ENCODE measurements at regions not wholly inside any gene's neighbourhood (a gene's known extent, or its start where the extent isn't known, plus 50 kb on each side); places are given as distances from the start of the nearest gene placed in this dataset.

DNA sequence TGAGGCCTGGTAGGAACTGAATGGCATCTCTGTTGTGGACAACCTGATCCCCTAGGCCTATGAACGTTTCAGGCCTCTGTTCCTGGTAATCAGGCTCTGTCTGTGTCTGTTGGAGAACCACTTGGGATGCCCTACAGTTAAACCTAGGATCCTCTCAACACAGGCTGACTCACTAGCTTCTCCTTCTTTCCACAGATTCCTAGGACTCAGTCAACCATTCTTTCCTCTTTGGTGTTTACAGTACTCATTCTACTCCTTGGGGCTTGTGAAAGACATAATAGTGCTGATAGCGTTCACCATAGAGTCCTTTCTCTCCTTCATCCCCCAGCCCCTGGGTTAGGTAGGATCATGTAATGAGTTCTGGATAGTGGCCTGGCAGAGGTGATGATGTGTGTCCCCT lies 544.3 kb downstream of the METTL4 start:
- TF ChIP-seq, protein P1, sequence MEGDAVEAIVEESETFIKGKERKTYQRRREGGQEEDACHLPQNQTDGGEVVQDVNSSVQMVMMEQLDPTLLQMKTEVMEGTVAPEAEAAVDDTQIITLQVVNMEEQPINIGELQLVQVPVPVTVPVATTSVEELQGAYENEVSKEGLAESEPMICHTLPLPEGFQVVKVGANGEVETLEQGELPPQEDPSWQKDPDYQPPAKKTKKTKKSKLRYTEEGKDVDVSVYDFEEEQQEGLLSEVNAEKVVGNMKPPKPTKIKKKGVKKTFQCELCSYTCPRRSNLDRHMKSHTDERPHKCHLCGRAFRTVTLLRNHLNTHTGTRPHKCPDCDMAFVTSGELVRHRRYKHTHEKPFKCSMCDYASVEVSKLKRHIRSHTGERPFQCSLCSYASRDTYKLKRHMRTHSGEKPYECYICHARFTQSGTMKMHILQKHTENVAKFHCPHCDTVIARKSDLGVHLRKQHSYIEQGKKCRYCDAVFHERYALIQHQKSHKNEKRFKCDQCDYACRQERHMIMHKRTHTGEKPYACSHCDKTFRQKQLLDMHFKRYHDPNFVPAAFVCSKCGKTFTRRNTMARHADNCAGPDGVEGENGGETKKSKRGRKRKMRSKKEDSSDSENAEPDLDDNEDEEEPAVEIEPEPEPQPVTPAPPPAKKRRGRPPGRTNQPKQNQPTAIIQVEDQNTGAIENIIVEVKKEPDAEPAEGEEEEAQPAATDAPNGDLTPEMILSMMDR (IDR thresholded peaks at IDR 0.05; ENCODE audit: low read depth, low read length) = no peak
- no peak for TF ChIP-seq POLR2A (IDR thresholded peaks at IDR 0.05; ENCODE audit: extremely low read depth, insufficient read length)
